Calu3 (cell line): ENCODE measurements at regions not wholly inside any gene's neighbourhood (a gene's known extent, or its start where the extent isn't known, plus 50 kb on each side); places are given as distances from the start of the nearest gene placed in this dataset.

Experiments
- BruUV-seq: library from RNA; stranded (reverse); fragments of 400-500 nt; replicated peaks from 2 replicates; lab custom pipeline; 2021; lab: Mats Ljungman, UMichigan
- CTCF ChIA-PET: fragments of 300-600 bp; sonication (Branson Sonifier 250); formaldehyde crosslinking; loops from one replicate; lab custom pipeline; 2022; ENCODE audit warnings: antibody characterized with exemption; lab: Charles Lee
- DNase-seq: peaks from one replicate; pipeline ENCODE4 v3.0.0; 2022
- H3K27ac Mint-ChIP-seq: one replicate; pipeline ENCODE4 v1.8.0; 2022; ENCODE audit warnings: mixed read lengths; ENCODE audit not compliant: unreplicated experiment
- H3K27me3 Mint-ChIP-seq: one replicate; pipeline ENCODE4 v1.8.0; 2022; ENCODE audit warnings: mixed read lengths; ENCODE audit not compliant: unreplicated experiment
- H3K36me3 Mint-ChIP-seq: one replicate; pipeline ENCODE4 v1.8.0; 2022; ENCODE audit warnings: mild to moderate bottlenecking, moderate library complexity, mixed read lengths; ENCODE audit not compliant: insufficient read depth, unreplicated experiment
- H3K4me1 Mint-ChIP-seq: one replicate; pipeline ENCODE4 v1.8.0; 2022; ENCODE audit warnings: mild to moderate bottlenecking, low read depth, mixed read lengths; ENCODE audit not compliant: unreplicated experiment
- H3K4me3 Mint-ChIP-seq: one replicate; pipeline ENCODE4 v1.8.0; 2022; ENCODE audit warnings: mild to moderate bottlenecking, low read depth, moderate library complexity, mixed read lengths; ENCODE audit not compliant: unreplicated experiment
- H3K9me3 Mint-ChIP-seq: one replicate; pipeline ENCODE4 v1.8.0; 2022; ENCODE audit warnings: low read depth, mixed read lengths; ENCODE audit not compliant: unreplicated experiment
- intact Hi-C: fragments of 100-400 bp; cut with micrococcal nuclease; formaldehyde crosslinking; loops from one replicate; pipeline ENCODE4 v1.10.0; 2022; ENCODE audit not compliant: unreplicated experiment
- TF ChIP-seq, protein P1 (sequence below): fragments of 200-600 bp; IDR thresholded peaks from one replicate; pipeline ENCODE4 v1.8.0; 2022; ENCODE audit warnings: antibody characterized with exemption; ENCODE audit not compliant: unreplicated experiment

DNA sequence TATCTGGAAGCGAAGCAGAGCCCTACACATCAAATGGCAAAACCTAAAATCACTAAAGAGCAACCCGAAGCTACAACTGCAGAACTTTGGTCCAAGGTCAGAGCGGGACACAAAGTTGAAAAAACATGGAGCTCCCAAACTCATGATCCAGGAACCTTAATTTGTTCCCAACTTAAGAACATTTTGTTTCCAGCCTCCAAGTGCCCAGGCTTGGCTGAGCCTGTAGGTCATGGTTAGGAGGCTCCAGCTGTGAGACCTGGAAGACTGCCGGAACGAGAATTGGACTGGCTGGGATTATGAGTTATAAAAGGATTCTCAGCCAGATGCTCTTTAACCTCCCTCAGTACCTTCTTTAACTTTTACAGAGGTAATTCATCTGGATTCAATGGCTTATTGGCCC lies 349.1 kb upstream of the DDX53 start:
- BruUV-seq, result no TSS peak
- H3K27me3 Mint-ChIP-seq, result no peaks in the 10 kb centered on the region
- CTCF ChIA-PET, result no interaction called here
- H3K27ac Mint-ChIP-seq, result no peak overlapping the region
- DNase-seq, result no peak
- H3K9me3 Mint-ChIP-seq, result peaks cover 8% of the 10 kb centered on the region
- intact Hi-C loops, result no loop called here
- no peaks in the 10 kb centered on the region for H3K4me1 Mint-ChIP-seq
- TF ChIP-seq, protein P1, sequence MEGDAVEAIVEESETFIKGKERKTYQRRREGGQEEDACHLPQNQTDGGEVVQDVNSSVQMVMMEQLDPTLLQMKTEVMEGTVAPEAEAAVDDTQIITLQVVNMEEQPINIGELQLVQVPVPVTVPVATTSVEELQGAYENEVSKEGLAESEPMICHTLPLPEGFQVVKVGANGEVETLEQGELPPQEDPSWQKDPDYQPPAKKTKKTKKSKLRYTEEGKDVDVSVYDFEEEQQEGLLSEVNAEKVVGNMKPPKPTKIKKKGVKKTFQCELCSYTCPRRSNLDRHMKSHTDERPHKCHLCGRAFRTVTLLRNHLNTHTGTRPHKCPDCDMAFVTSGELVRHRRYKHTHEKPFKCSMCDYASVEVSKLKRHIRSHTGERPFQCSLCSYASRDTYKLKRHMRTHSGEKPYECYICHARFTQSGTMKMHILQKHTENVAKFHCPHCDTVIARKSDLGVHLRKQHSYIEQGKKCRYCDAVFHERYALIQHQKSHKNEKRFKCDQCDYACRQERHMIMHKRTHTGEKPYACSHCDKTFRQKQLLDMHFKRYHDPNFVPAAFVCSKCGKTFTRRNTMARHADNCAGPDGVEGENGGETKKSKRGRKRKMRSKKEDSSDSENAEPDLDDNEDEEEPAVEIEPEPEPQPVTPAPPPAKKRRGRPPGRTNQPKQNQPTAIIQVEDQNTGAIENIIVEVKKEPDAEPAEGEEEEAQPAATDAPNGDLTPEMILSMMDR, result no peak
- no peaks in the 10 kb centered on the region for H3K36me3 Mint-ChIP-seq
- no peak overlapping the region for H3K4me3 Mint-ChIP-seq

GRCh38 chrX:22652596-22652995 lies 347.2 kb upstream of the DDX53 start:
- Mint-ChIP-seq H3K9me3 (peaks cover 3% of the 10 kb centered on the region), H3K4me3 (no peak overlapping the region), H3K27me3 (no peaks in the 10 kb centered on the region), H3K36me3 (no peaks in the 10 kb centered on the region), H3K4me1 (no peaks in the 10 kb centered on the region), H3K27ac (no peak overlapping the region)
- intact Hi-C loops, result no loop called here
- CTCF ChIA-PET, result no interaction called here
- BruUV-seq, result no TSS peak
- peak; percentile 2 for DNase-seq
- TF ChIP-seq, protein P1, result no peak

DNA sequence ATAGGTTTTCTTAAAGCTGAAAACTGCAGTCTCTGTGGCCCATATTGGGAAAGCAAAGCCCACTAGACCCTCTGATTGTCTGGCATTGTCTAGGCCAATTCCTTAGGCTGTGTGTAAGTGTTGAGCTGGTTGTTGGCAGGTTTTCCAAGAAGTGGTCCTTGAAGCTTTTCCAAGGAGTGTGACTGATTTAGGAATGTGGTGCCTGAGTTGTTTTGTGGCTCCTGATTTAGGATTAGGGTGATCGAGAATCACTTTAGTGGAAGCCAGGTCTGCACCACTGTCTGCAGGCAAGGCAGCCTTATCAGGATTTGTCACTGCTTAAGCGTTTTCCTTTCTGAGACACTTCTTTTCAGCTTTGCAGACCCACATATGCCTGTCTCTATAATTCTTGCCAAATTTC lies 339.0 kb upstream of the DDX53 start:
- Mint-ChIP-seq H3K27me3 (no peaks in the 10 kb centered on the region), H3K36me3 (no peaks in the 10 kb centered on the region), H3K4me1 (no peaks in the 10 kb centered on the region), H3K9me3 (no peaks in the 10 kb centered on the region), H3K4me3 (no peak overlapping the region), H3K27ac (no peak overlapping the region)
- intact Hi-C loops, result no loop called here
- no peak for DNase-seq
- TF ChIP-seq, protein P1, result no peak
- CTCF ChIA-PET, result no interaction called here
- BruUV-seq, result no TSS peak

GRCh38 chrX:22662776-22663175 lies 337.0 kb upstream of the DDX53 start:
- no peak for DNase-seq
- BruUV-seq, result no TSS peak
- CTCF ChIA-PET, result no interaction called here

More at GRCh38 chrX:22662776-22663175, 337.0 kb upstream of the DDX53 start:
- no peak overlapping the region for H3K27ac Mint-ChIP-seq
- H3K27me3 Mint-ChIP-seq, result no peaks in the 10 kb centered on the region
- no peaks in the 10 kb centered on the region for H3K9me3 Mint-ChIP-seq
- TF ChIP-seq, protein P1, result no peak
- no peaks in the 10 kb centered on the region for H3K4me1 Mint-ChIP-seq
- no peak overlapping the region for H3K4me3 Mint-ChIP-seq
- H3K36me3 Mint-ChIP-seq, result no peaks in the 10 kb centered on the region
- intact Hi-C loops, result no loop called here
